Activated CD8-positive, alpha-beta memory T cell treated with anti-CD3 and anti-CD28 coated beads, Interleukin-2, amount 10 ng/mL, durations not matched to agents 7 days and 5 days (primary cell): ENCODE measurements at regions not wholly inside any gene's neighbourhood (a gene's known extent, or its start where the extent isn't known, plus 50 kb on each side); places are given as distances from the start of the nearest gene placed in this dataset.

Experiments
- ATAC-seq: fragments of 150-1000 bp; cut with Tn5 transposase; one replicate; pipeline ENCODE4 v1.10.0; 2021; ENCODE audit warnings: moderate library complexity
- CTCF ChIA-PET: fragments of 350-600 bp; sonication (Branson Sonifier 250); formaldehyde crosslinking; loops from one replicate; lab custom pipeline; 2021; ENCODE audit warnings: antibody characterized with exemption; lab: Charles Lee
- DNase-seq: peaks from one replicate; pipeline ENCODE4 v3.0.0-alpha.2; 2020
- H3K27ac Mint-ChIP-seq: one replicate; pipeline ENCODE4 v1.8.0; 2021; ENCODE audit warnings: mild to moderate bottlenecking, mixed read lengths
- H3K27me3 Mint-ChIP-seq: one replicate; pipeline ENCODE4 v1.8.0; 2021; ENCODE audit warnings: mixed read lengths
- H3K36me3 Mint-ChIP-seq: one replicate; pipeline ENCODE4 v1.8.0; 2021; ENCODE audit warnings: mild to moderate bottlenecking, mixed read lengths
- H3K4me1 Mint-ChIP-seq: one replicate; pipeline ENCODE4 v1.8.0; 2021; ENCODE audit warnings: mixed read lengths
- H3K4me3 Mint-ChIP-seq: one replicate; pipeline ENCODE4 v1.8.0; 2021; ENCODE audit warnings: mild to moderate bottlenecking, moderate library complexity, mixed read lengths
- H3K9me3 Mint-ChIP-seq: one replicate; pipeline ENCODE4 v1.8.0; 2022; ENCODE audit warnings: low read depth, mixed read lengths

GRCh38 chr16:86998196-86999001, 318.8 kb downstream of the C16orf95 start:
- H3K36me3 Mint-ChIP-seq: no peaks in the 10 kb centered on the region
- DNase-seq (no peak), ATAC-seq (no peak)
- H3K27me3 Mint-ChIP-seq: peaks cover 3% of the 10 kb centered on the region
- no peaks in the 10 kb centered on the region for H3K4me1 Mint-ChIP-seq
- no peak overlapping the region for H3K4me3 Mint-ChIP-seq
- peaks cover 5% of the 10 kb centered on the region for H3K9me3 Mint-ChIP-seq
- CTCF ChIA-PET: no interaction called here
- no peak overlapping the region for H3K27ac Mint-ChIP-seq

GRCh38 chr16:87000001-87000400, 317.2 kb downstream of the C16orf95 start:
- ATAC-seq: no peak
- CTCF ChIA-PET: no interaction called here

GRCh38 chr16:87002717-87003413, 314.3 kb downstream of the C16orf95 start:
- no peak for DNase-seq
- Mint-ChIP-seq H3K9me3 (peaks cover 5% of the 10 kb centered on the region), H3K27me3 (no peaks in the 10 kb centered on the region), H3K27ac (no peak overlapping the region), H3K36me3 (no peaks in the 10 kb centered on the region), H3K4me3 (no peak overlapping the region), H3K4me1 (no peaks in the 10 kb centered on the region)
- CTCF ChIA-PET: no interaction called here
- ATAC-seq: no peak

More at GRCh38 chr16:87000001-87000400, 317.2 kb downstream of the C16orf95 start:
- no peak overlapping the region for H3K4me3 Mint-ChIP-seq
- H3K9me3 Mint-ChIP-seq: peaks cover 5% of the 10 kb centered on the region
- H3K4me1 Mint-ChIP-seq: no peaks in the 10 kb centered on the region
- H3K27ac Mint-ChIP-seq: no peak overlapping the region
- H3K36me3 Mint-ChIP-seq: no peaks in the 10 kb centered on the region
- peaks cover under 1% of the 10 kb centered on the region for H3K27me3 Mint-ChIP-seq
- no peak for DNase-seq

- CTCF ChIA-PET: no interaction called here
- ATAC-seq: no peak
Measured at GRCh38 chr16:87003414-87003755, 313.8 kb downstream of the C16orf95 start.

GRCh38 chr16:87006021-87006420, 311.2 kb downstream of the C16orf95 start:
- Mint-ChIP-seq H3K9me3 (no peaks in the 10 kb centered on the region), H3K27me3 (no peaks in the 10 kb centered on the region), H3K36me3 (no peaks in the 10 kb centered on the region), H3K27ac (no peak overlapping the region), H3K4me3 (no peak overlapping the region), H3K4me1 (no peaks in the 10 kb centered on the region)
- ATAC-seq: no peak
- CTCF ChIA-PET: no interaction called here
- DNase-seq: no peak

More at GRCh38 chr16:87003414-87003755, 313.8 kb downstream of the C16orf95 start:
- Mint-ChIP-seq H3K4me1 (no peaks in the 10 kb centered on the region), H3K27ac (no peak overlapping the region), H3K36me3 (no peaks in the 10 kb centered on the region), H3K27me3 (no peaks in the 10 kb centered on the region), H3K4me3 (no peak overlapping the region), H3K9me3 (peaks cover 5% of the 10 kb centered on the region)
- DNase-seq: no peak

- Mint-ChIP-seq H3K9me3 (no peaks in the 10 kb centered on the region), H3K27ac (no peak overlapping the region), H3K27me3 (no peaks in the 10 kb centered on the region), H3K4me3 (no peak overlapping the region), H3K4me1 (no peaks in the 10 kb centered on the region), H3K36me3 (no peaks in the 10 kb centered on the region)
- ATAC-seq (no peak), DNase-seq (no peak)
- CTCF ChIA-PET: no interaction called here
Measured at GRCh38 chr16:87006789-87007745, 310.1 kb downstream of the C16orf95 start.

GRCh38 chr16:87007907-87008306, 309.3 kb downstream of the C16orf95 start:
- H3K4me3 Mint-ChIP-seq: no peak overlapping the region
- ATAC-seq (no peak), DNase-seq (no peak)
- H3K36me3 Mint-ChIP-seq: no peaks in the 10 kb centered on the region
- no peaks in the 10 kb centered on the region for H3K9me3 Mint-ChIP-seq
- H3K27ac Mint-ChIP-seq: no peak overlapping the region
- CTCF ChIA-PET: no interaction called here
- H3K4me1 Mint-ChIP-seq: no peaks in the 10 kb centered on the region
- no peaks in the 10 kb centered on the region for H3K27me3 Mint-ChIP-seq

- no peak overlapping the region for H3K27ac Mint-ChIP-seq
Measured at GRCh38 chr16:87008664-87009063, 308.5 kb downstream of the C16orf95 start.

GRCh38 chr16:87012954-87013938, 303.9 kb downstream of the C16orf95 start:
- CTCF ChIA-PET: no interaction called here
- ATAC-seq: no peak
- no peak for DNase-seq
- H3K27me3 Mint-ChIP-seq: peaks cover 13% of the 10 kb centered on the region
- no peaks in the 10 kb centered on the region for H3K9me3 Mint-ChIP-seq
- H3K27ac Mint-ChIP-seq: no peak overlapping the region
- no peaks in the 10 kb centered on the region for H3K36me3 Mint-ChIP-seq
- no peak overlapping the region for H3K4me3 Mint-ChIP-seq
- no peaks in the 10 kb centered on the region for H3K4me1 Mint-ChIP-seq

More at GRCh38 chr16:87008664-87009063, 308.5 kb downstream of the C16orf95 start:
- Mint-ChIP-seq H3K4me1 (no peaks in the 10 kb centered on the region), H3K9me3 (no peaks in the 10 kb centered on the region), H3K27me3 (no peaks in the 10 kb centered on the region), H3K4me3 (no peak overlapping the region), H3K36me3 (no peaks in the 10 kb centered on the region)
- CTCF ChIA-PET: no interaction called here
- ATAC-seq (no peak), DNase-seq (no peak)

- H3K36me3 Mint-ChIP-seq: no peaks in the 10 kb centered on the region
- H3K4me3 Mint-ChIP-seq: no peak overlapping the region
- no peaks in the 10 kb centered on the region for H3K4me1 Mint-ChIP-seq
- ATAC-seq: no peak
- CTCF ChIA-PET: no interaction called here
- H3K27ac Mint-ChIP-seq: no peak overlapping the region
- no peak for DNase-seq
- no peaks in the 10 kb centered on the region for H3K9me3 Mint-ChIP-seq
- H3K27me3 Mint-ChIP-seq: peaks cover 13% of the 10 kb centered on the region
Measured at GRCh38 chr16:87014112-87014511, 303.1 kb downstream of the C16orf95 start.

GRCh38 chr16:87015021-87015420, 302.2 kb downstream of the C16orf95 start:
- H3K36me3 Mint-ChIP-seq: no peaks in the 10 kb centered on the region
- H3K4me3 Mint-ChIP-seq: no peak overlapping the region
- ATAC-seq: no peak
- H3K4me1 Mint-ChIP-seq: no peaks in the 10 kb centered on the region
- peaks cover 13% of the 10 kb centered on the region for H3K27me3 Mint-ChIP-seq
- CTCF ChIA-PET: no interaction called here
- no peaks in the 10 kb centered on the region for H3K9me3 Mint-ChIP-seq
- no peak for DNase-seq
- H3K27ac Mint-ChIP-seq: no peak overlapping the region
